COR-L47 (cell line): ENCODE measurements at regions not wholly inside any gene's neighbourhood (a gene's known extent, or its start where the extent isn't known, plus 50 kb on each side); places are given as distances from the start of the nearest gene placed in this dataset.
"Not testable (repeated sequence)": the region's sequence is repeated elsewhere in the genome, so short reads cannot be mapped to it uniquely, and the experiment has no call there.

ENCODE experiments used
- DNase-seq: peaks from one replicate; lab custom pipeline; 2025; lab: John Stamatoyannopoulos, UW

- DNase-seq = no peak
These were observed 121.7 kb upstream of the EXOC2 start for GRCh38 chr6:814378-815347.

- no peak for DNase-seq
These were observed 118.9 kb upstream of the EXOC2 start for GRCh38 chr6:811831-812230.

- DNase-seq = no peak
These were observed 118.3 kb upstream of the EXOC2 start for GRCh38 chr6:811191-811590.

GRCh38 chr6:804771-805170, 111.8 kb upstream of the EXOC2 start:
- no peak for DNase-seq

- DNase-seq = no peak
These were observed 111.4 kb upstream of the EXOC2 start for GRCh38 chr6:804317-804716.

- DNase-seq = no peak
These were observed 110.4 kb upstream of the EXOC2 start for GRCh38 chr6:803191-803977.

GRCh38 chr6:802701-803100, 109.8 kb upstream of the EXOC2 start:
- DNase-seq = no peak

GRCh38 chr6:802223-802622, 109.3 kb upstream of the EXOC2 start:
- DNase-seq = not testable (repeated sequence)

- no peak for DNase-seq
These were observed 106.8 kb upstream of the EXOC2 start for GRCh38 chr6:799769-800168.

- DNase-seq = peak; percentile 52
These were observed 104.6 kb upstream of the EXOC2 start for GRCh38 chr6:797479-798077.

- DNase-seq = peak; percentile 23
These were observed 102.2 kb upstream of the EXOC2 start for GRCh38 chr6:795046-795685.

GRCh38 chr6:793261-793660, 100.3 kb upstream of the EXOC2 start:
- DNase-seq = no peak

GRCh38 chr6:792662-793061, 99.7 kb upstream of the EXOC2 start:
- DNase-seq = no peak

GRCh38 chr6:788058-788457, 95.1 kb upstream of the EXOC2 start:
- no peak for DNase-seq

GRCh38 chr6:786946-787763, 94.2 kb upstream of the EXOC2 start:
- peak; percentile 30 for DNase-seq

- DNase-seq = no peak
These were observed 91.2 kb upstream of the EXOC2 start for GRCh38 chr6:783966-784735.

GRCh38 chr6:782141-782540, 89.2 kb upstream of the EXOC2 start:
- DNase-seq = no peak

GRCh38 chr6:781350-781961, 88.5 kb upstream of the EXOC2 start:
- DNase-seq = no peak

GRCh38 chr6:780706-781105, 87.8 kb upstream of the EXOC2 start:
- DNase-seq = no peak

- no peak for DNase-seq
These were observed 84.0 kb upstream of the EXOC2 start for GRCh38 chr6:776951-777350.
